CD4-positive, alpha-beta T cell (primary cell): ENCODE measurements at regions not wholly inside any gene's neighbourhood (a gene's known extent, or its start where the extent isn't known, plus 50 kb on each side); places are given as distances from the start of the nearest gene placed in this dataset.

Experiments used
- ATAC-seq: fragments of 200-7000 bp; cut with Tn5 transposase; one replicate; pipeline ENCODE4 v1.10.0; 2022; ENCODE audit warnings: mild to moderate bottlenecking; ENCODE audit not compliant: poor library complexity
- CTCF ChIA-PET: fragments of 350-600 bp; sonication (Branson Sonifier 250); formaldehyde crosslinking; loops from one replicate; lab custom pipeline; 2021; ENCODE audit warnings: antibody characterized with exemption, inconsistent platforms; lab: Charles Lee
- POLR2A ChIA-PET: fragments of 350-600 bp; sonication (Branson Sonifier 250); formaldehyde crosslinking; loops from one replicate; lab custom pipeline; 2021; ENCODE audit warnings: antibody characterized with exemption, inconsistent platforms; lab: Charles Lee
- DNase-seq, 14 experiments: peaks; one replicate each; pipeline ENCODE4 v3.0.0-alpha.2; 2013 to 2020; ENCODE audit warnings: mixed read lengths in 2 of 14
- H3K27ac ChIP-seq, 2 donors: one replicate each; pipeline versions ENCODE4 v1.5.1 to v1.7.0; 2013; ENCODE audit warnings: low read length in 2 of 2, low read depth in 1 of 2, mild to moderate bottlenecking in 1 of 2
- H3K27me3 ChIP-seq, 2 experiments: 1 replicate in 1 of 2; 2 replicates in 1 of 2; pipeline versions ENCODE4 v1.6.1 to v1.7.0; 2013; ENCODE audit warnings: low read length in 2 of 2, control low read depth in 1 of 2, mild to moderate bottlenecking in 1 of 2, moderate library complexity in 1 of 2; ENCODE audit not compliant: insufficient read depth in 2 of 2, control insufficient read depth in 1 of 2
- H3K36me3 ChIP-seq: one replicate; pipeline ENCODE4 v1.6.1; 2013; ENCODE audit warnings: low read length, control low read depth; ENCODE audit not compliant: insufficient read depth
- H3K4me1 ChIP-seq: one replicate; pipeline ENCODE4 v1.6.1; 2013; ENCODE audit warnings: low read length, control low read depth; ENCODE audit not compliant: insufficient read depth
- H3K4me3 ChIP-seq: one replicate; pipeline ENCODE4 v1.5.1; 2013; ENCODE audit warnings: mild to moderate bottlenecking, low read length, moderate library complexity
- H3K9me3 ChIP-seq, 2 experiments: 1 replicate in 1 of 2; 2 replicates in 1 of 2; pipeline versions ENCODE4 v1.6.1 to v1.7.0; 2013; ENCODE audit warnings: low read length in 2 of 2, mild to moderate bottlenecking in 2 of 2, control low read depth in 1 of 2, moderate library complexity in 1 of 2; ENCODE audit not compliant: control insufficient read depth in 1 of 2, insufficient read depth in 1 of 2
- H3K27ac Mint-ChIP-seq: one replicate; pipeline ENCODE4 v1.8.0; 2020; ENCODE audit warnings: mixed read lengths
- H3K27me3 Mint-ChIP-seq: one replicate; pipeline ENCODE4 v1.8.0; 2021; ENCODE audit warnings: mixed read lengths
- H3K36me3 Mint-ChIP-seq: one replicate; pipeline ENCODE4 v1.8.0; 2021; ENCODE audit warnings: low read depth, mixed read lengths
- H3K4me1 Mint-ChIP-seq: one replicate; pipeline ENCODE4 v1.8.0; 2021; ENCODE audit warnings: low read depth, mixed read lengths
- H3K4me3 Mint-ChIP-seq: one replicate; pipeline ENCODE4 v1.8.0; 2020; ENCODE audit warnings: mild to moderate bottlenecking, mixed read lengths
- H3K9me3 Mint-ChIP-seq: one replicate; pipeline ENCODE4 v1.8.0; 2020; ENCODE audit warnings: mixed read lengths
- intact Hi-C, 2 experiments: fragments of 100-400 bp; cut with DNase I in 1 of 2; cut with micrococcal nuclease in 1 of 2; formaldehyde crosslinking; loops; one replicate each; pipeline versions ENCODE4 v1.15.1 to v1.9.0; 2023 to 2025; cut with DNase I, micrococcal nuclease
- TF ChIP-seq, protein P1 (sequence below): fragments of 200-600 bp; IDR thresholded peaks from one replicate; pipeline ENCODE4 v1.8.0; 2022; ENCODE audit warnings: antibody characterized with exemption, mild to moderate bottlenecking

DNA sequence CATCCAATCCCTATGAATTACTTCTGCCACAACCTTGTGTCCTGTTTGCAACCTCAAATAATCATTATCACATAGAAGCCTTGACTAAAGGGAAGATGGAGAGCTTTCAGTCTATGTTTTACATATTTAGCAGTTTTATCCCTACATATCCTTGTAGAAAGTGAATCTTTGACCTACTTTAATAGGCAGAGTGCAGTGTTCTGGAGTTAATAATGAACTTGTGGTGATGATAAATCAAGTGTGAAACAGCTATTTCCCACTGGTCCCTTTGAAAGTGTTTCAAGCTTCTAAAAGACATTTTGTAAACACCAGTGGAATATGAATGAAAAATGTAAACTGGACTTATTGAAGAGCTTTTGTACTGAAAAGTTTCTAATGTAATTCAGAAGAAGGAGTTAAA, 406.7 kb downstream of the GABRG2 start:
- ChIA-PET POLR2A (no interaction called here), CTCF (no interaction called here)
- H3K9me3 ChIP-seq: no peaks in the 10 kb centered on the region
- DNase-seq (no peak), ATAC-seq (no peak)
- no peaks in the 10 kb centered on the region for H3K27me3 ChIP-seq
- H3K4me3 Mint-ChIP-seq: no peak overlapping the region
- no peak overlapping the region for H3K4me3 ChIP-seq
- H3K4me1 ChIP-seq: no peaks in the 10 kb centered on the region
- no peak overlapping the region for H3K27ac Mint-ChIP-seq
- H3K36me3 ChIP-seq: no peaks in the 10 kb centered on the region
- no peaks in the 10 kb centered on the region for H3K27me3 Mint-ChIP-seq
- H3K27ac ChIP-seq: no peak overlapping the region
- no peaks in the 10 kb centered on the region for H3K4me1 Mint-ChIP-seq
- TF ChIP-seq, protein P1, sequence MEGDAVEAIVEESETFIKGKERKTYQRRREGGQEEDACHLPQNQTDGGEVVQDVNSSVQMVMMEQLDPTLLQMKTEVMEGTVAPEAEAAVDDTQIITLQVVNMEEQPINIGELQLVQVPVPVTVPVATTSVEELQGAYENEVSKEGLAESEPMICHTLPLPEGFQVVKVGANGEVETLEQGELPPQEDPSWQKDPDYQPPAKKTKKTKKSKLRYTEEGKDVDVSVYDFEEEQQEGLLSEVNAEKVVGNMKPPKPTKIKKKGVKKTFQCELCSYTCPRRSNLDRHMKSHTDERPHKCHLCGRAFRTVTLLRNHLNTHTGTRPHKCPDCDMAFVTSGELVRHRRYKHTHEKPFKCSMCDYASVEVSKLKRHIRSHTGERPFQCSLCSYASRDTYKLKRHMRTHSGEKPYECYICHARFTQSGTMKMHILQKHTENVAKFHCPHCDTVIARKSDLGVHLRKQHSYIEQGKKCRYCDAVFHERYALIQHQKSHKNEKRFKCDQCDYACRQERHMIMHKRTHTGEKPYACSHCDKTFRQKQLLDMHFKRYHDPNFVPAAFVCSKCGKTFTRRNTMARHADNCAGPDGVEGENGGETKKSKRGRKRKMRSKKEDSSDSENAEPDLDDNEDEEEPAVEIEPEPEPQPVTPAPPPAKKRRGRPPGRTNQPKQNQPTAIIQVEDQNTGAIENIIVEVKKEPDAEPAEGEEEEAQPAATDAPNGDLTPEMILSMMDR: no peak
- no peaks in the 10 kb centered on the region for H3K9me3 Mint-ChIP-seq
- intact Hi-C loops: no loop called here
- no peaks in the 10 kb centered on the region for H3K36me3 Mint-ChIP-seq

GRCh38 chr5:162484095-162484494, 416.5 kb downstream of the GABRG2 start:
- TF ChIP-seq, protein P1: no peak
- H3K27me3 Mint-ChIP-seq: no peaks in the 10 kb centered on the region
- Histone ChIP-seq H3K27me3 (no peaks in the 10 kb centered on the region), H3K36me3 (no peaks in the 10 kb centered on the region), H3K9me3 (peaks cover 0 to 4% of the 10 kb centered on the region in 2 experiments), H3K4me1 (no peaks in the 10 kb centered on the region), H3K27ac (no peak overlapping the region), H3K4me3 (no peak overlapping the region)
- H3K36me3 Mint-ChIP-seq: no peaks in the 10 kb centered on the region
- H3K9me3 Mint-ChIP-seq: peaks cover 8% of the 10 kb centered on the region
- ATAC-seq: no peak
- DNase-seq: no peak
- POLR2A ChIA-PET: no interaction called here
- H3K4me3 Mint-ChIP-seq: no peak overlapping the region
- CTCF ChIA-PET: no interaction called here
- intact Hi-C loops: no loop called here
- no peak overlapping the region for H3K27ac Mint-ChIP-seq
- H3K4me1 Mint-ChIP-seq: no peaks in the 10 kb centered on the region

DNA sequence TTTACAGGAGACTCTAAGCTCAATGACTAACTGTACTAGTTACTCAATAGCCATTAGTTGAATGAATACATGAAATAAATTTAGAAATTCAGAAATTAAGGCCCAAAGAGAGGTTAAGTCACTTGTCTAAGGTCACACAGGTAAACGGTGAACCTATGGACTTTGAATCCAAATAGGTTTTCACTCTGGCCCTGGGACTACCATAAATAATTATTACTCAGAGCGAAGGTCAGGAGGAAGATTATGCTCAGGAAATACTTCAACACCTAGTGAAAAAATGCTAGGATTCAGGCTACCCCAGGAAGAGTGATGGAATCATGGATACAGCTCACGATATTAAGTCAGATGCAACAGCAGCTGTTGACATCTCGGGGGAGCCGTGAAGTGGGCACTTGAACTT, 417.4 kb downstream of the GABRG2 start:
- Histone ChIP-seq H3K4me1 (no peaks in the 10 kb centered on the region), H3K9me3 (peaks cover 0 to 4% of the 10 kb centered on the region in 2 experiments), H3K27me3 (no peaks in the 10 kb centered on the region), H3K36me3 (no peaks in the 10 kb centered on the region), H3K4me3 (no peak overlapping the region), H3K27ac (no peak overlapping the region)
- Mint-ChIP-seq H3K27ac (no peak overlapping the region), H3K27me3 (no peaks in the 10 kb centered on the region), H3K4me1 (no peaks in the 10 kb centered on the region), H3K4me3 (no peak overlapping the region), H3K9me3 (peaks cover 8% of the 10 kb centered on the region), H3K36me3 (no peaks in the 10 kb centered on the region)
- intact Hi-C loops: no loop called here
- ChIA-PET CTCF (no interaction called here), POLR2A (no interaction called here)
- TF ChIP-seq, protein P1: no peak
- DNase-seq (no peak), ATAC-seq (no peak)
